Endothelial cell of umbilical vein (primary cell): ENCODE measurements at regions not wholly inside any gene's neighbourhood (a gene's known extent, or its start where the extent isn't known, plus 50 kb on each side); places are given as distances from the start of the nearest gene placed in this dataset.

Source experiments
- BruUV-seq: library from RNA; stranded (reverse); fragments of 400-500 nt; replicated peaks from 2 replicates; lab custom pipeline; 2021; lab: Mats Ljungman, UMichigan
- CTCF ChIA-PET: fragments of 300-600, 350-600 bp; sonication (Branson Sonifier 250); formaldehyde crosslinking; loops from one replicate; lab custom pipeline; 2021; ENCODE audit warnings: antibody characterized with exemption, inconsistent platforms; lab: Charles Lee
- POLR2A ChIA-PET: fragments of 300-600, 350-600 bp; sonication (Branson Sonifier 250); formaldehyde crosslinking; loops from one replicate; lab custom pipeline; 2021; ENCODE audit warnings: antibody characterized with exemption, inconsistent platforms; lab: Charles Lee
- DNase-seq: peaks from one replicate; pipeline ENCODE4 v3.0.0-alpha.2; 2011; ENCODE audit warnings: low read depth, low spot score
- FAIRE-seq: peaks from 2 replicates; lab custom pipeline; 2011; peaks lifted over from hg19 to GRCh38; lab: Jason Lieb, UNC
- H2AFZ ChIP-seq: 2 replicates; pipeline ENCODE4 v1.6.0; 2012; ENCODE audit warnings: low read depth, low read length, control low read depth, inconsistent platforms
- H3K27ac ChIP-seq: 2 replicates; pipeline ENCODE4 v1.5.1; 2011; ENCODE audit warnings: low read depth, mild to moderate bottlenecking, control low read depth, low read length, moderate library complexity; ENCODE audit not compliant: insufficient read depth
- H3K27me3 ChIP-seq, 2 experiments: 2 replicates each; pipeline versions ENCODE4 v1.6.0 to v1.6.1; 2011; ENCODE audit warnings: low read length in 2 of 2, mixed read lengths in 1 of 2; ENCODE audit not compliant: control insufficient read depth in 2 of 2, insufficient read depth in 2 of 2
- H3K36me3 ChIP-seq, 2 experiments: 2 replicates in 1 of 2; 3 replicates in 1 of 2; pipeline ENCODE4 v1.5.1; 2011; ENCODE audit warnings: low read length in 2 of 2, mild to moderate bottlenecking in 1 of 2, moderate library complexity in 1 of 2; ENCODE audit not compliant: control insufficient read depth in 2 of 2, insufficient read depth in 2 of 2; ENCODE audit errors: extremely low read depth in 1 of 2
- H3K4me1 ChIP-seq: 3 replicates; pipeline ENCODE4 v1.5.1; 2011; ENCODE audit warnings: mild to moderate bottlenecking, low read length; ENCODE audit not compliant: control insufficient read depth, insufficient read depth; ENCODE audit errors: extremely low read depth
- H3K4me2 ChIP-seq: 2 replicates; pipeline ENCODE4 v1.6.1; 2011; ENCODE audit warnings: low read length, control low read depth, mixed read lengths; ENCODE audit not compliant: insufficient read depth
- H3K4me3 ChIP-seq, 3 experiments: fragments of 200-600 bp in 1 of 3; sonication (generic), shearing (Covaris generic) in 1 of 3; replicated peaks in 1 of 3; 2 replicates each; pipeline ENCODE4 v1.5.1; 2011 to 2016; ENCODE audit warnings: control low read depth in 3 of 3, low read length in 3 of 3, mild to moderate bottlenecking in 2 of 3, inconsistent platforms in 1 of 3, low read depth in 1 of 3, moderate library complexity in 1 of 3; ENCODE audit not compliant: insufficient read depth in 1 of 3
- H3K79me2 ChIP-seq: 2 replicates; pipeline ENCODE4 v1.6.0; 2012; ENCODE audit warnings: low read length, inconsistent platforms; ENCODE audit not compliant: control insufficient read depth, insufficient read depth
- H3K9ac ChIP-seq: replicated peaks from 2 replicates; pipeline ENCODE3; 2011; ENCODE audit warnings: low read length, control low read depth; ENCODE audit not compliant: insufficient read depth; ENCODE audit errors: extremely low read depth
- H3K9me1 ChIP-seq: replicated peaks from 3 replicates; pipeline ENCODE4 v1.6.0; 2011; ENCODE audit warnings: mild to moderate bottlenecking, low read length; ENCODE audit not compliant: control insufficient read depth, insufficient read depth; ENCODE audit errors: extremely low read depth
- H3K9me3 ChIP-seq: replicated peaks from 2 replicates; pipeline ENCODE4 v1.5.1; 2012; ENCODE audit warnings: low read length, inconsistent platforms; ENCODE audit not compliant: control insufficient read depth, insufficient read depth
- H4K20me1 ChIP-seq: replicated peaks from 2 replicates; pipeline ENCODE3; 2011; ENCODE audit warnings: mild to moderate bottlenecking, low read length; ENCODE audit not compliant: control insufficient read depth, insufficient read depth; ENCODE audit errors: extremely low read depth
- EZH2 ChIP-seq: IDR thresholded peaks from 2 replicates; pipeline ENCODE4 v1.6.1; 2012; ENCODE audit warnings: borderline replicate concordance, low read depth, mild to moderate bottlenecking, moderate library complexity, low read length, inconsistent platforms; ENCODE audit not compliant: severe bottlenecking
- FOS ChIP-seq: IDR thresholded peaks from 2 replicates; pipeline ENCODE4 v1.6.1; 2011; ENCODE audit warnings: mild to moderate bottlenecking, low read length, moderate library complexity, borderline replicate concordance; ENCODE audit not compliant: insufficient read depth
- GATA2 ChIP-seq: IDR thresholded peaks from 2 replicates; pipeline ENCODE4 v1.7.0; 2011; ENCODE audit warnings: low read depth, mild to moderate bottlenecking, moderate library complexity, mixed read lengths, low read length; ENCODE audit not compliant: insufficient read length, insufficient read depth
- JUN ChIP-seq: IDR thresholded peaks from 2 replicates; pipeline ENCODE4 v1.6.1; 2011; ENCODE audit warnings: borderline replicate concordance, low read depth; ENCODE audit not compliant: insufficient read length, insufficient read depth
- MYC ChIP-seq: IDR thresholded peaks from one replicate; pipeline ENCODE4 v1.6.1; 2011; ENCODE audit warnings: mild to moderate bottlenecking, low read depth, low read length
- POLR2A ChIP-seq: IDR thresholded peaks from 2 replicates; pipeline ENCODE4 v1.6.1; 2012; ENCODE audit warnings: low read depth, mild to moderate bottlenecking, control low read depth, low read length
- POLR2AphosphoS5 ChIP-seq: IDR thresholded peaks from 2 replicates; pipeline ENCODE4 v1.6.1; 2012; ENCODE audit warnings: low read depth, mild to moderate bottlenecking, control low read depth, low read length, moderate library complexity; ENCODE audit not compliant: insufficient read depth
- dilution Hi-C: fragments of 300-500 bp; cut with MboI; formaldehyde crosslinking; loops from one replicate; pipeline ENCODE4 v1.15.0; 2019; ENCODE audit warnings: low sequenced_read_pairs; ENCODE audit not compliant: extremely low pct_ligation_motif_present
- intact Hi-C: fragments of 100-400 bp; cut with micrococcal nuclease; formaldehyde crosslinking; loops from one replicate; pipeline ENCODE4 v1.10.0; 2022
- TF ChIP-seq, protein P1 (sequence below): IDR thresholded peaks from 2 replicates; pipeline ENCODE4 v1.6.1; 2011; ENCODE audit not compliant: insufficient read depth, insufficient read length
- TF ChIP-seq, protein P2 (sequence below), 2 donors: IDR thresholded peaks; 1 replicate in 1 of 2; 2 replicates in 1 of 2; pipeline ENCODE4 v1.5.1; 2011; ENCODE audit warnings: low read length in 2 of 2, mild to moderate bottlenecking in 2 of 2, moderate library complexity in 2 of 2, control low read depth in 1 of 2, inconsistent platforms in 1 of 2, low read depth in 1 of 2; ENCODE audit not compliant: insufficient read depth in 1 of 2; ENCODE audit errors: extremely low read depth in 1 of 2

DNA sequence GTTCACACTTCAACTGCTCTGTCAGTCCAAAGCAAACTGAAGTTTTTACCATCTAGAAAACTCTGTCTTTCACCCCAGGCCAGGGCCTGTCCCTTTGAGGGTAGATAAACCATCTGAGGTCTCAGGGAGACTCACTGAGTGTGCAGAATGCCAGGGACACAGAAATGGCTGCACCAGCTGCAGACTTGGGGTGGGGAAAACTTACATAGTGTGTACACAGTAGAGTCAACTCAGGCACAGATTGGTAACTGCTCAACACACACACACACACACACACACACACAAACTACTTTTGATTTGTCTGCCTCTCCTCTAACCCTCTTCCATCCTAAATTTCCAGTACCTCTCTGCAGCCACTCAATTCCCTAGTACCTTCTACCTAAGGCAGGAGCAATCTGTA is 374.9 kb upstream of the JAG1 start:
- no peaks in the 10 kb centered on the region for H3K27me3 ChIP-seq
- H3K79me2 ChIP-seq, result no peaks in the 10 kb centered on the region
- dilution Hi-C loops, result no loop called here
- H3K4me1 ChIP-seq, result no peaks in the 10 kb centered on the region
- TF ChIP-seq FOS, result no peak
- TF ChIP-seq POLR2A, result no peak
- TF ChIP-seq EZH2, result no peak
- TF ChIP-seq, protein P1, sequence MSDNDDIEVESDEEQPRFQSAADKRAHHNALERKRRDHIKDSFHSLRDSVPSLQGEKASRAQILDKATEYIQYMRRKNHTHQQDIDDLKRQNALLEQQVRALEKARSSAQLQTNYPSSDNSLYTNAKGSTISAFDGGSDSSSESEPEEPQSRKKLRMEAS, result no peak
- TF ChIP-seq JUN, result no peak
- TF ChIP-seq POLR2AphosphoS5, result no peak
- TF ChIP-seq, protein P2, sequence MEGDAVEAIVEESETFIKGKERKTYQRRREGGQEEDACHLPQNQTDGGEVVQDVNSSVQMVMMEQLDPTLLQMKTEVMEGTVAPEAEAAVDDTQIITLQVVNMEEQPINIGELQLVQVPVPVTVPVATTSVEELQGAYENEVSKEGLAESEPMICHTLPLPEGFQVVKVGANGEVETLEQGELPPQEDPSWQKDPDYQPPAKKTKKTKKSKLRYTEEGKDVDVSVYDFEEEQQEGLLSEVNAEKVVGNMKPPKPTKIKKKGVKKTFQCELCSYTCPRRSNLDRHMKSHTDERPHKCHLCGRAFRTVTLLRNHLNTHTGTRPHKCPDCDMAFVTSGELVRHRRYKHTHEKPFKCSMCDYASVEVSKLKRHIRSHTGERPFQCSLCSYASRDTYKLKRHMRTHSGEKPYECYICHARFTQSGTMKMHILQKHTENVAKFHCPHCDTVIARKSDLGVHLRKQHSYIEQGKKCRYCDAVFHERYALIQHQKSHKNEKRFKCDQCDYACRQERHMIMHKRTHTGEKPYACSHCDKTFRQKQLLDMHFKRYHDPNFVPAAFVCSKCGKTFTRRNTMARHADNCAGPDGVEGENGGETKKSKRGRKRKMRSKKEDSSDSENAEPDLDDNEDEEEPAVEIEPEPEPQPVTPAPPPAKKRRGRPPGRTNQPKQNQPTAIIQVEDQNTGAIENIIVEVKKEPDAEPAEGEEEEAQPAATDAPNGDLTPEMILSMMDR (IDR thresholded peaks at IDR 0.05; ENCODE audit: extremely low read depth in 1 of 2, insufficient read depth in 1 of 2, low read depth in 1 of 2, low read length in 2 of 2), result no peak
- no peak for TF ChIP-seq GATA2
- no peak for TF ChIP-seq MYC
- H3K4me3 ChIP-seq, result no peak overlapping the region
- intact Hi-C loops, result no loop called here
- no peaks in the 10 kb centered on the region for H3K9me3 ChIP-seq
- no peak overlapping the region for H3K27ac ChIP-seq
- ChIA-PET CTCF (no interaction called here), POLR2A (no interaction called here)
- H4K20me1 ChIP-seq, result no peaks in the 10 kb centered on the region
- FAIRE-seq (no peak), DNase-seq (no peak)
- H2AFZ ChIP-seq, result no peak overlapping the region
- BruUV-seq, result no TSS peak
- H3K9ac ChIP-seq, result no peak overlapping the region
- no peak overlapping the region for H3K4me2 ChIP-seq
- H3K9me1 ChIP-seq, result no peaks in the 10 kb centered on the region
- no peaks in the 10 kb centered on the region for H3K36me3 ChIP-seq
